Kidney glomerular epithelial cell (primary cell): ENCODE measurements at regions not wholly inside any gene's neighbourhood (a gene's known extent, or its start where the extent isn't known, plus 50 kb on each side); places are given as distances from the start of the nearest gene placed in this dataset.

Source experiments
- DNase-seq: peaks from one replicate; lab custom pipeline; 2025; lab: John Stamatoyannopoulos, UW

DNA sequence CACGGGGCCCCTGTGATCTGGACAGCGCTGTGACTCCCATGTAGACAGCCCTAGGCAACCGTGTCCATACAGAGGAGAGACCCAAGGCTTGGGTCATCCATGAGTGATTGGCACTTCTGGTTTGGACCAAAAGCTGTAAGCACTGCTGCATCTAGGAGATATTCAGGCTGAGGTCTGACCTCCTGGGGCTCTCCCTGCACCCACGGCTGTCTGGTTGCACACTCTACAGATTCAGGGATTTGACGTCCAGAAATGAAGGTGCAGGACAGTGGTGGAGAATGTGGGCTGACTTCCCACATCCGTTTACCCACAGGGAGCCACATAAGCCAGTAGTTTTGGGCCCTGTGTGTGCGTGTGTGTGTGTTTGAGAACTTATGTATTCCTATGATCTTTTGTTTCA lies 76.2 kb upstream of the ARHGEF7 start:
- DNase-seq = no peak

GRCh38 chr13:111037927-111038326 lies 77.2 kb upstream of the ARHGEF7 start:
- DNase-seq = no peak

DNA sequence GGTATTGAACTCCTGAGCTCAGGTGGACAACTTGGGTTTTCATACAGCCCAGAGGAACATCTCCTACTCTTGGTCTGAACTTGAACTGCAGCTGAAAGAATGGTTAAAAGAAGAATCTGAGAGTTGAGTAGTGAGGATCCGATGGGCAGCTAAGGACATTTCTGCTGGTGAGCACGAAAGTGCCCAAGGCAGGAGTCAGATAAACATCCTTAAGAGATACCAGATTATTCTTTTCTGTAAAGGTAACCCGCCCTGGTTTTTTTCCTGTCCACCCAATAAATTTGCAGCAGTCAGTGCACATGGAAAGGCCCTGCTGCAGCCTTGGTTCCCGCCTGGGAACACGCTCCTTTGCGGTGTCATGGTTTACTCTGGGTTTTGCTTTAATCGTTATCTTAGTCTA lies 78.4 kb upstream of the ARHGEF7 start:
- DNase-seq = no peak

GRCh38 chr13:111035861-111036260 lies 79.2 kb upstream of the ARHGEF7 start:
- no peak for DNase-seq

DNA sequence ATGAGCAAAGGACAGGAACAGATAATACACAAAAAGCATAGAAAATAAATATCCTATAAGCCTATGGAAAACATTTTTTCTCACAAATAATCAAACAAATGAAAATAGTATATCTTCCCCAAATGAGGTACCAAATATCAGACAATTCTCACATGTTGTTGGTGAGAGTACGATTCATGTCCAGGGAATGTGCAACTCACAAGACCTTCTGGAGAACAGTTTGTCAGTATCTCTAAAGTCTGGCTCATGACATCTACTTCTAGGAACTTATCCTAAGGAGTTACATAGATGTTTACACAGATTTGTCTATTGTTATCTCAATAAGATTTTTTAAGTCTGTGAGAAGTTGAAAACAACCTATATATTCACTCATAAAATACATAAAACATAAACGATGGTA lies 80.3 kb upstream of the ARHGEF7 start:
- no peak for DNase-seq

- no peak for DNase-seq
Measured at GRCh38 chr13:111033172-111034130, 81.7 kb upstream of the ARHGEF7 start.

DNA sequence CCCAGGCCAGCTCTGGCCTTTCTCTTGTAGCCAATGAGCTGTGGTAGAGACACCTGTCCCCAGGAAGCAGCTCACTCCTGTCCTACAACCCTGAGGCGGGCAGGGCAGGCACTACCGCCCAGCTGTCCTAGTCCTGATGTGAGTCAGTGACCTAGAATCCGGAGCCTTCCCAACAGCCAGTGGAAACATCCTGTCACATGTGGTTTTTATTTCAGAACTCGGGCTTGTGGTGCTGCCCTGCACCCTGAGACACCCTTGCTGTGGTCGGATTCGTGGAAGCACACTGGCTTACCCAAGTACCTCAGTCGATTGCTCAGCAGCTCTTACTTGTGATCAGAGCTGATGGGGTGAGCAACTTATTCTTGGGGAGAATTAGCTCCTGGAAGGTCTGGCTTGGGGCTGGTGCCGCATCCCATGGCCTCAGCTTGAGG lies 83.6 kb upstream of the ARHGEF7 start:
- no peak for DNase-seq

- DNase-seq = no peak
Measured at GRCh38 chr13:111029957-111030609, 85.0 kb upstream of the ARHGEF7 start.

DNA sequence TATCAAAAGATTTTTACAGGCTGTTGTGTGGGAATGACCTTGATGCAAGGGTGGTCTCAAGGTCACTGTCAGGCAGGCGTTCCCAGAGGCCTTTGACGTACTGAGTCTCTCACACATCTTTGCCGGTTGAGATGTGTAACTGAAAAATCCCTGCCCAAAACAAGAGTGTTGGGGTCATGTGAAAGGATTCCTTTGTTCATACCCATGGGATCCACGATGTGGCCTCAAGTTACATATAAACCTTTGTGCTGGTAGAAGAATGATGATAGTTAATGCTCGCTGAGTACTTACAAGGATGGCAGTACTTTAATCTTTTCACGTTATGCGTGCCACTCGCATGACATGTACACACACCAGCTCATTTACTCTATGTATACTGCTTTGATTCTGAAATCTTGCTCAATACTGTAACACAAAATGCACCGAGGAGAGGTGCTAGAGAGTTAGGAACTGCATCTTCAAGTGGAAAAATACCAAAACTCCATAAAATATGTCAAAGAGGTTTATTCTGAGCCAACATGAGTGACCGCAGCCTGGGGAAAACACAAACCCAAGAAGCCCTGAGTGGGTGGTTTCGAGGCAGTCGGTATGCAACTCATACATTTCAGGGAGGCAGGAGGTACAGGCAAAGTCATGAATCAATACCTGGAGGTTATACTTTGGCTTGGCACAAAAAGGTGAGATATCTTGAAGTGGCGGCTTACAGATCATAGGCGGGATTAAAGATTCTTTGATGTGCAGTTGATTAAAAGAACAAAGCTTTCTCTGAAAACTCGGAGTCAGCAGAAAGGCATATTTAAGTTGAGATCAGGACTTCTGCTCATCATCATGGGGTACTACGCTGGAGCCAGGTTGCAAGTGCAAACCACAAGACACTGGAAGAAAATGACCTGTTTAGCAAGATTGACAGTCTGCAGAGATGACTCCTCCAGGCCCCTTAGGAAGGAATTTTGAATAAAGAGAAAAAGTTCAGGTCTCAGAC lies 87.4 kb upstream of the ARHGEF7 start:
- no peak for DNase-seq

GRCh38 chr13:111025310-111025709 lies 89.8 kb upstream of the ARHGEF7 start:
- no peak for DNase-seq

- DNase-seq = no peak
Measured at GRCh38 chr13:111022886-111023285, 92.2 kb upstream of the ARHGEF7 start.

DNA sequence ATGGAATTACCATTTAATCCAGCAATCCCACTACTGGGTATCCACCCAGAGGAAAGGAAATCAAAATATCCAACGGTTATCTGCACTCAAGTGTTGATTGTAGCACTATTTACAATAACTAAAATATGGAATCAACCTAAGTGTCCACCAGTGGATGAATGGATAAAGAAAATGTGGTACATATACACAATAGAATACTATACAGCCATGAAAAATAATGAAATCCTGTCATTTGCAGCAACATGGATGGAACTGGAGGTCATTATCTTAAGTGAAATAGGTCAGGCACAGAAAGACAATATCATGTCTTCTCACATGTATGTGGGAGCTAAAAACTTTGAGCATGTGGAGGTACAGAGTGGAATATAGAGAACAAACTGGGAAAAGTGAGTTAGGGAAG lies 92.9 kb upstream of the ARHGEF7 start:
- DNase-seq = no peak

DNA sequence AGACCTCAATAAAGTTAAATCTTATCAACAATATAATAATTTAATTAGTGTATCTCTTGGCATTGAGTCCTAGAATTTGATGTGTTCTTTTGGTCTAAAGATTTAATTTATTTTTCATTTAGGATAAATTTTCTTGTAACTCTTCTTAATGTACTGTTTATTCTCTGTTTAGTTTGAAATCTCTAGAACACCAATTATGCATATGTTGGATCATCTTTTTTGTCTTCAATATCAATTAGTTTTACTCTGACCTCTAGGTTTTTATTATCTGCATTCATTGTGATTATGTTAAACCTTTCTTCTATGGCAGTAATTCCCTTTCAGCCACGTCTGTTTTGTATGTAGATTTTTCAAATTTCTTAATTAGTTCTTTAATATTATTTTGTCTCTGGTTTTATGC lies 93.8 kb upstream of the ARHGEF7 start:
- no peak for DNase-seq

- DNase-seq = no peak
Measured at GRCh38 chr13:111020546-111020945, 94.6 kb upstream of the ARHGEF7 start.

GRCh38 chr13:111020021-111020420 lies 95.1 kb upstream of the ARHGEF7 start:
- DNase-seq = no peak

GRCh38 chr13:111017755-111018459 lies 97.2 kb upstream of the ARHGEF7 start:
- DNase-seq = no peak

- DNase-seq = no peak
Measured at GRCh38 chr13:111013196-111013595, 98.3 kb upstream of the ANKRD10 start.

- no peak for DNase-seq
Measured at GRCh38 chr13:111011899-111012298, 97.0 kb upstream of the ANKRD10 start.

- DNase-seq = no peak
Measured at GRCh38 chr13:111008351-111008750, 93.5 kb upstream of the ANKRD10 start.

- DNase-seq = no peak
Measured at GRCh38 chr13:111007209-111007608, 92.3 kb upstream of the ANKRD10 start.

DNA sequence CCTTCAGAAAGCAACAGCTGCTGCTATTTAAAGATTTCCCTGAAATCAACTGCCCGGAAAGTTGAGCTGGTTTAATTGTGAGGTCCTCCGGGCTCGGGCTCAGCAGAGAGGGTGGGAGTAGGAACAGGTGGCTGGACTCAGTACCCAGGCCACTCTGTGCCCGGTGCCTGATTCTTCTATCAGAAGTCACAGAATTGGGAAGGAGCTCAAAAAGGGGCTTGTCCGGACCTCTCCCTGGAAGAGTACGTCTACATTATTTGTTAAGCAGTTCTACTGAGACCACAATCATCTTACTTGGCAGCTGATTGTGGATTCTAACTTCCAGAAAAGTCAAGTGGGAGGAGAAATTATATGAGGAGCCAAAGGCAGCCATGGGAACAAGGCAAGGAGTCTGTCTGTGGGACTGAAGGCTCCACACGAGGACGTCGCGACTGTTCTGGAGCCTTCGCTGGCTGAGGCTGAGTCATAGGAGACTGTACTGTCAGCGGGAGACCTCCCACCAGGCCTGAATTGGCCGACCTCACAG lies 91.7 kb upstream of the ANKRD10 start:
- no peak for DNase-seq
